NCI-H510A treated with DMSO at 0.1 percent for 48 hours (cell line): ENCODE measurements at regions not wholly inside any gene's neighbourhood (a gene's known extent, or its start where the extent isn't known, plus 50 kb on each side); places are given as distances from the start of the nearest gene placed in this dataset.

Experiments used
- DNase-seq: peaks from one replicate; lab custom pipeline; 2025; lab: John Stamatoyannopoulos, UW

DNA sequence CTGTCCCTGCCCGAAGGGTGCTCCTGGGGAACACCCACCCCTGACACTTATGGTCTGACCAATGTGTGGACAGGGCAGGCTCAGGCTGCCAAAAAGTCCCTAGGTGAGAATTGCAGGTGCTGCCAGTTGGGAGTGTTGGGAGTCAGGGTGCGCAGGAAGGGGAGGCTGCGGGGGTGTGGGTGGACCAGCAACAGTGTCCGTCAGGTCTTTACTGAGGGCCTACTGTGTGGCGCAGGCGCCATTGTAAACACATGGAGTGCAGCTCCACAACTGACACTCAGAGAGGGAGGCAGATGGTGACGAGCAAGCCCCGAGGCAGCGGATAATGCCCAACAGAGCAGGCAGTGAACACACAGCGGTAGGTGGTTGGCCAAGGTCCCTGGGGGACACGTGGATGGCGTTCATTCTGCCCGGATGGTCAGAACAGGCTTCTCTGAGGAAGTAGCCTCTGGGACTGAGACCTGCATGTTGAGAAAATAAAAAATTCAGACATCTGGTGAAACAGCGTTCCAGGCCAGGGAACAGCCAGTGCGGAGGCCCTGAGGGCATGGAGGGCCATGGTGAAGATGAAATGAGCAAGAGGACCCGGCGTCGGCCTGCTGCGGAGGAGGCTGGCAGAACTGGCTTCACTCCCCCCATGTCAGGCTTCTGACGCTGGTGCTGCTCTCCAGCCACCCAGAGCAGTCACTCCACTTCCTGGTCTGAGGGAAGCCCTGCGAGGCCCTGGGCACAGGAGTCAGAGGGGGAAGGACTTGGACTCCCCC is 136.2 kb upstream of the ZBTB40 start:
- DNase-seq: no peak

DNA sequence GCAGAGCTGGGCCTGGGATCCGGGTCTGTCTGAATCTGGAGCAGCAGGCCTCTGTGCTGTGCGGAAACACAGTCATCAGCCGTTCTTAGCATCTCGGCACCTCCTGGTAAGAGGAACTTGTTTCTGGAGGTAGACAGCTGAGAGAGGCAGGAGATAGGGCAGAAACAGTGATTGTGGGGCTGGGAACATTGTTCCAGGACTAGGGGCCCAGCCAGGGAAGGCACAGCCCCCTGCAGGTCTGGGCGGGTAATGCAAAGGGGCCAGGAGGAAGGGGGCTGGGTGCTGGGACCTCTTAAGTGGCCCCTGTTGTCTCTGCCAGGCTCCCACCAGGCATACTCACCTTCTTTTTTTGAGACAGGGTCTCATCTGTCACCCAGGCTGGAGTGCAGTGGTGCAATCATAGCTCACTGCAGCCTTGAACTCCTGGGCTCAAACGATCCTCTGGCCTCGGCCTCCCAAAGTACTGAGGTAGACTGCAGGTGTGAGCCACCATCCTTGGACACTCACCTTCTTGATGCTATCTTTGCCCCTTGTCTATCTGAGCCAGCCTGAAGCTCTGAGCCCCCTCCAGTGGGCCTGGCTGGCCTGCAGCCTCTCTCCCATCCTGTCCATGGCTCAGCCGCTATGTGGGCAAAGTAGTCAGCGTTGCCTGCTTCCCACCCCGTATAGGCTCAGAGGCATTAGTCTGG is 134.3 kb upstream of the ZBTB40 start:
- no peak for DNase-seq

DNA sequence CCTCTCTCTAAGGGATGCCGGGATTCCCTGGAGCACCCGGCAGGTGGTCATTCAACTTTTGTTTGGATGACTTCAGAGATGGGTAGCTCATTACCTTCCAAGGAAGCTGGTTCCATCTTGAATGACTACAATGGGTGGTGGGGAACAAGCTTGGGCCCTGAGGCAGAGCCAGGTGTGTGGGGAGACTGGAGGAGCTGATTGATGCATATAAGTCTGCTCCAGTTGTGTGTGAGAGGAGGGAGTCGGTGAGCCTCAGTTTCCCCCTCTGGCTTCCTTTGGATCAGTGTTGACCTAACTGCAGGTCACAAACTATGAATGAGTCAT is 133.8 kb upstream of the ZBTB40 start:
- DNase-seq: no peak

DNA sequence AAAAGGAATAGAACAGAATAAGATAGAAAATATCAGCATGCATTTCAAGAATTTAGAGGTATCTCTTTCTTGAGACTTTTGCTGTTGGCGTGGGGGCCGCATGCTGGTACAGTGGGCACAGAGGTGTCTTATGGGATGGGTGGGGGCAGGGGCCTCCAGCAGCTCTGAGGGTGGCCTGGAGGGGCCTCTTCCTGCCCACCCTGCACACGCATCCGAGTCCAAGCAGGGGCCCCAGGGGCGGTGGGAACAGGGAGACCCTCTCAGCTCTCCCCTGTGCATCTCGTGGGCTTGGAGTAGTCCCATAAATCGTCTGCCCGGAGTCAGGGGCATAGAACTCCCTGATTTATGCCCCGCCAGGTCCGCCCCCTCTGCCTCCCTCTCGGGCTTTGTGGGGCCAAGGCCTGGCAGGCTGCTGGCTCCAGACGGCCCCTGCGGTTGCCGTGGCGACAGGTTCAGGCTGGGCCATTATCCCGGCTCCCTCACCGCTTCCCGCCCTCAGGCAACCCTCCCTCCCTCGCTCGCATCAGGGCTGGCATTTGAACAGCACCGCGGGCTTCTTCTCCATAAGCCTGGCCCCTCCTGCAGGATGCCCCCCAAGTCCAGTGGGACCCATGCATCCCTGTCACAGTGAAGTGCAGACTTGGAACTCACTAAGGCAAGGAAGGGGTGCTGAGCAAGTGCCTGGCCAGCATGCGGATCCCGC is 133.2 kb upstream of the ZBTB40 start:
- DNase-seq: peak; percentile 38

DNA sequence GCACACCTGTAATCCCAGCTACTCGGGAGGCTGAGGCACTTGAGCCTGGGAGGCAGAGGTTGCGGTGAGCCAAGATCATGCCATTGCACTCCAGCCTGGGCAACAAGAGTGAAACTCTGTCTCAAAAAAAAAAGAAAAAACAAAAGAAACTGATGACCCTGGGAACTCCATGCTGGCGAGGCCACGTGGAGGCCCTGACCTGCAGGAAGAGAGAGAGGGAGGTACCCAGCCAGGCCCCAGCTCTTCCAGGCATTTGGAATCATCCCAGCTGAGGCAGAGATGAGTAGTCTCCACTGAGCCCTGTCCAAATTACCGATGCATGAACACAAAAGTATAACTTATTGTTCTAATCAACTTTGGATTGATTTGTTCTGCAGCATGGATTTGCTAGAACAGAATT is 132.0 kb upstream of the ZBTB40 start:
- DNase-seq: no peak

- DNase-seq: no peak
These were observed 130.9 kb upstream of the ZBTB40 start for GRCh38 chr1:22320587-22321344.

DNA sequence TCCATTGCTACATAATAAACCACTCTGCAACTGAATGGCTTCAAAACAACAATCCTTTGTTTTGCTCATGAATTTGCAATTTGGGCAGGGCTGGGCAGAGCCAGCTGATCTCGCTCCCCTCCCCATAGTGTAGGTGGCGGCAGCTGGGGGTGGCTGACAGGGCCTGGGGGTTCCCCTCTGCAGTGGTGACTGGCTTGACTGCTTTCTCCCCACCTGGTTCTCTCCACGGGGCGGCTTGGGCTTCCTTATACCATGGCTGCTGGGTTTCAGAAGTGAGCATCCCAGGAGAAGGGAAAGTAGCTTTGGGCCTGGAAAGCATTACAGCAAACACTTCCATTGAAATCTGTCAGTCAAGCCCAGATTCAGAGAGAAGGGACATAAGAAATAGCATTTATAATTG is 129.7 kb upstream of the ZBTB40 start:
- no peak for DNase-seq

GRCh38 chr1:22323141-22323845 is 128.4 kb upstream of the ZBTB40 start:
- DNase-seq: no peak

DNA sequence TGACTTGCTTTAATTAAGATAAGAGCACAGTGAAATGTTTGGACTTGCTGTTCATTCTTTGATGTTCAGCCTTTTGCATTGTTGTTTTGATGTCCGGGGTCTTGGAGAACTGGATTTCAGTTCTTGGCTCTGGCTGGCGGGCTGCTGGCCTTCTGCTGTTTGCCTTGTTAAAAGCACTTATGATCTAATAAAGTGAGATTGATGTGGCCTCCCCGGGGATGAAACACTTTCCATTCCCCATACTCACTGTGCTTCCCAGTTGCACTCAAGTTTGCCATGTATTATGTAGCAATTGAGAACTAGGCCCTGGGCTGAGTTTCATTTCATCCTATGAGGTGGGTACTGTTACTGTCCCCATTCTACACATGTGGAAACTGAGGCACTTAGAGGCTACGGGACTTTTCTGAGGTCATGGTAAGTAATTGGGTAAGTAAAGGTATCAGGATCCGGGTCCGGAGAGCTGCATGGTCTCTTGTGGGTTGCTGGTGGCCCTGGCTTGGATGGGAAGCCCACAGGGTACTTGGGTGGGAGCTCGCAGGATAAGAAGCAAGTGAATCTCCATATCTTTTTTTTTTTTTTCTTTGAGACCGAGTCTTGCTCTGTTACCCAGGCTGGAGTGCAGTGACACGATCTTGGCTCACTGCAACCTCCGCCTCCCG is 127.7 kb upstream of the ZBTB40 start:
- peak; percentile 21 for DNase-seq

- DNase-seq: no peak
These were observed 125.9 kb upstream of the ZBTB40 start for GRCh38 chr1:22325531-22326371.

DNA sequence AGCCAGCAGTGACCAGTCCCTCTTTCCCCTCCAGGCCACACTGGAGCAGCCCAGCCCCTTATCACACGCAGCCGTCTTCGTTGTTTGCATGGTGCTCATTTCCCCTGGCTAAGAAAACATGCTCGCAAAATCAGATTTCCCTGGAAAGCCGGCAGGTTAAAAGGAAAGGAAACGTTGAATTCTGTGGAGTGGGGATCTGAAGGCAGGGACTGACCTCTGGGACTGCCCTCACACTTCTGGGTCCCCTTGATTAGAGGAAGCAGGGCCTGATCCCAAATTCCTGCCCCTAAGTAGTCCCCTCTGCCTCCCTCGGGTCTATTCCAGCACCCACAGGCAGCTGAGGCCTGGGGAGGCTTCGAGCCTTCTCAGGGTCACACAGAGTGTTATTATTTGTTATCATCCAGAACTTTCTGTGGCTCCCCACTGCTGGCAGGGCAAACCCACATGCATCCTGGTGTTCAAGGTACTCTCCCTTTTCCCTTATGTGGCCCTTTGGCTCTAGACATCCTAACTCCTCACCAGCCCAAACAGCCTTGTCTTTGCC is 125.2 kb upstream of the ZBTB40 start:
- no peak for DNase-seq

DNA sequence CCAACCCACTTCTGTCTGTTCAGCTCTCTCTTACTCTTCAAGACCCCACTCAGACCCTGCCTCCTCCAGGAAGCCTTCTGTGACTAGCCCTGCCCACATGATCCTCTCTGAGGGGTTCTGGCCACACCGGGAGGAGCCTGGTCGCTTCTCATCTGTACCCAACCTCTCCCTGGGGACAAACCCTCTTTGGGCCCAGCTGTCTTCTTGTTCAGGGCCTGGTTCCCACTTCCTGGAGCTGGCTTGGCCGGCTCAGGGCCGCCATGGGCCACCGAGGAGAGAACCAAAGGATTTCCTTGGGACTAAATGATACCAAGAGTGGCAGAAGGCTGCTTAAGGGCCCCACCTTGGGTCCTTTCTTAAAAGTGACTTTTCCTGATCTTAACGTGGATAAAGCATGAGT is 124.7 kb upstream of the ZBTB40 start:
- no peak for DNase-seq

GRCh38 chr1:22327411-22327810 is 124.2 kb upstream of the ZBTB40 start:
- no peak for DNase-seq

DNA sequence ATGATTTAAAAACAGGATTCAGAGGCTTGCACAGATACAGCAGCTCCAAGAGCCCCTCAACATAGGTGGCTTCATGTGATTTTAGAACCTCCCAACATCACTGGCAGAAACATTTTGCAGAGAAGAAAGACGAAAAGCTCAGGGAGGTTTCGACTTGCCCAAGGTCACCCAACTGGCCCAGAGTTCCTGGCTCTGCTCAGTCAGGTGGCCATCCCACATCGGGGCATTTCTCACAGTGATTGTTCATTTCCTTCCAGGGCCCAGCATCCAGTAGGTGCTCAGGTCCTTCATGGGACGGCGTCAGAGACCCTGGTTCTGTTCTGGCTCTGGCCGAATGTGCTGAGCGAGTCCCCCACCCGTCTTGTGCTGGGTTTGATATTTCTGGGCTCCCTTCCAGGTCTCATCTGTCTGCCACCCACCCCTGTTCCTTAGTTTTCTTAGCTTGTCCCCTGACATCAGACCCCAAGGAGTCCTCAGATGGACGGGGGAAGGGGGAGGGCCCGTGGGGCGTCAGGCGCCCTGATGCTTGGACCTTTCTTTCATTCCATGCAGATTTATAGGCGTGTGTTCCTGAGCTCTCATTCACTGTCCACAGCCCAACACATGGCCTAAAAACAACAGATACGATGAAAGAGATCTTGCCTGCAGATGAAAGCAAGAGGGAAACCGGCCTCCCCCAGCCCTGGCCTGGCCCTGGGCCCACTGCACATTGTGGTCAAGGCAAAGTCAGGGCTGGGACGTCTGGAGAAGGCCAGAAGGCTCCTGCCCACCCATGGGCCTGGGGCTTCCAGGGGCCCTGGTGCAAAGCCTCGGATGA is 123.1 kb upstream of the ZBTB40 start:
- no peak for DNase-seq

DNA sequence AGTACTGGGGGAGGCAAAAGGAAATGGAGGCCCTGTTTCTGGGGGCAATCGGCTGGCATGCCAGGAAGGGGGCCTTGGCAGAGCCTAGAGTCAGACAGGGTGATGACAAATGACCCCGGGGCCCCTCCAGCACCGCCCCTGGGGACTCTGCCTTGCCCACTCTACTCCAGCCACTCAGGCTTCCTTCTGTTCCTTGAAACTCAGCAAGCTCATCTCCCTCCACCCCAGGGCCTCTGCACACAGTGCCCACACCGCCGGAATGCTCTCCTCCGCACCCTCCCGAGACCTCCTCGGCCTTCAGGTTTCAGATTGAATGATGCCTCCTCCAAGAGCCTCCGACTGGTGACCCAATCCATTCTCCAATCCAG is 122.5 kb upstream of the ZBTB40 start:
- no peak for DNase-seq

DNA sequence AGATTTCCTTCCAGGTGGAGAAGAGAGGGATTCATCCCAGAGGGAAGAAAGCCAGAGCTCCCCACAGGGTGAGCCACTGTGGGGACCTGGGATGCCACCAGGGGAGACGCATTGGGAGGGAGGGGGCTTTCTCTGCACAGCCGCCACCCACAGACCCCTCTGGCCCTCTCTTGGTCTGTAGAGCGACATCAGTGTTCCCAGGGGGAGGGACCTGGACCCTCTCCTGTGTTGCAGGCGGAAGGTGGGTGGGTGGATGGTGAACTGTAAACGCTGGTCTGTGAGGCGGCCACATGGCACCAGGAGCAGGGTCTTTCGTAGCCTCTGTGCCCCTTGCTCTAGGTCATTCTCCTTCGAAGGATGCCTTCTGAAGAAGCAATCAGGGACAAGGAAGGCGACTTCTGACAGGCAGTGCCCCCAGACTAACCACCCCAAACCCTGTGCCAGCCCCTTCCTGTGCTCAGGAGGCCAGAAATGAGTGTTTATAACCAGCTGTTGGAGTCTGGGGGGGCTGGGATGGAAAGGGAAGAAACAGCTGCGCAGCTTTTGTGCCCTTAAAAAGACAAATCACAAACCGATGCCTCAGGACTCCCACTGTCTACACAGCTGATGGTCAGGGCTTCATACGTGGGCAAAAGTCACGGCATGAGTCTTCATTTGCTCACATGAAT is 121.4 kb upstream of the ZBTB40 start:
- no peak for DNase-seq

GRCh38 chr1:22330760-22331119 is 120.9 kb upstream of the ZBTB40 start:
- no peak for DNase-seq

- no peak for DNase-seq
These were observed 119.8 kb upstream of the ZBTB40 start for GRCh38 chr1:22331618-22332423.
